ENCODE measurements at regions not wholly inside any gene's neighbourhood (a gene's known extent, or its start where the extent isn't known, plus 50 kb on each side); places are given as distances from the start of the nearest gene placed in this dataset.
A peak's percentile ranks its signal among the peaks of the same experiment; 100 is the strongest.

DNA sequence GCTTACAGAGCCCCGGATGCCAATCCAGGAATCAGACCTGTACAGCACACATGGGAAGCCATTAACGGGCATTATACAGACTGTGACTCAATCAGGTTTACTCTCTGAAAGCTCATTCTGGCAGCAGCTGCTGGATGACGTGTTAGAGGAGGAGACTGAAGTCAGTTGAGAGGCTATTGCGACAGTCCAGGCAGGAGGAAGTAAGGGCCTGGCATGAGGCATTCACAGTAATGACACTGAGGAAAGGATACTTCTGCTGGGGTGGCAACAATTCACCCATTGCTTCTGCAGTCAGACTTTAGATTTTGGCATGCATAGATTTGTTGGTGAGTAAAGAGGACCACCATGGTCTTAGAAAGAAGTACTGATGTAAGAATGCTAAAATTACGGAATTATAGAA lies 151.0 kb upstream of the HEY2 start:
- no peak for TF ChIP-seq EZH2 (IDR thresholded peaks at IDR 0.05; ENCODE audit: low read length, unreplicated experiment)
- no peak for TF ChIP-seq CTCF (conservative IDR thresholded peaks at IDR 0.05; ENCODE audit: low read depth, low read length)
- TF ChIP-seq EZH2phosphoT487 (IDR thresholded peaks at IDR 0.05; ENCODE audit: borderline replicate concordance, low read length) = no peak
- ATAC-seq (no peak), DNase-seq (peak; percentile 37)
- BruUV-seq (replicated peaks) = no TSS peak
- Histone ChIP-seq H3K4me2 (ENCODE audit: low read length) (no peak overlapping the region), H2AFZ (ENCODE audit: low read length) (no peak overlapping the region), H3K4me3 (ENCODE audit: low read length) (no peak overlapping the region), H3K79me2 (ENCODE audit: low read length) (no peaks in the 10 kb centered on the region), H3K4me1 (ENCODE audit: insufficient read depth, low read length) (no peaks in the 10 kb centered on the region), H3K27ac (ENCODE audit: low read length) (no peak overlapping the region), H3F3A (ENCODE audit: low read length, unreplicated experiment) (no peaks in the 10 kb centered on the region), H3K9ac (ENCODE audit: low read length) (no peak overlapping the region), H4K20me1 (ENCODE audit: low read length) (no peaks in the 10 kb centered on the region), H3K36me3 (ENCODE audit: low read depth, low read length) (no peaks in the 10 kb centered on the region), H3K9me3 (ENCODE audit: low read length) (no peaks in the 10 kb centered on the region), H3K27me3 (ENCODE audit: low read length) (no peaks in the 10 kb centered on the region; the same call in 1 of the 2 replicates), H3K9me2 (replicated peaks; ENCODE audit: low read length) (no peaks in the 10 kb centered on the region)
- ChIA-PET CTCF (no interaction called here), POLR2A (ENCODE audit: unreplicated experiment) (no interaction called here)
- intact Hi-C loops (cut with micrococcal nuclease) = no loop called here

GRCh38 chr6:125604257-125604656 lies 145.2 kb upstream of the HEY2 start:
- no peak for ATAC-seq
- H3K27me3 ChIP-seq (ENCODE audit: low read length) = no peaks in the 10 kb centered on the region; the same call in 1 of the 2 replicates
- no peak for DNase-seq
- TF ChIP-seq CTCF (conservative IDR thresholded peaks at IDR 0.05; ENCODE audit: low read depth, low read length) (no peak), EZH2 (IDR thresholded peaks at IDR 0.05; ENCODE audit: low read length, unreplicated experiment) (no peak), EZH2phosphoT487 (IDR thresholded peaks at IDR 0.05; ENCODE audit: borderline replicate concordance, low read length) (no peak)
- intact Hi-C loops (cut with micrococcal nuclease) = no loop called here
- no peaks in the 10 kb centered on the region for H3K4me1 ChIP-seq (ENCODE audit: insufficient read depth, low read length)
- no peak overlapping the region for H3K27ac ChIP-seq (ENCODE audit: low read length)
- no peaks in the 10 kb centered on the region for H3K36me3 ChIP-seq (ENCODE audit: low read depth, low read length)
- no peaks in the 10 kb centered on the region for H3K79me2 ChIP-seq (ENCODE audit: low read length)
- no peaks in the 10 kb centered on the region for H4K20me1 ChIP-seq (ENCODE audit: low read length)
- ChIA-PET CTCF (no interaction called here), POLR2A (ENCODE audit: unreplicated experiment) (no interaction called here)
- no peak overlapping the region for H3K9ac ChIP-seq (ENCODE audit: low read length)
- 0 out of 2 replicates have a peak, but pooled peaks cover 4% of the 10 kb centered on the region for H3K9me3 ChIP-seq (ENCODE audit: low read length)
- no peak overlapping the region for H3K4me3 ChIP-seq (ENCODE audit: low read length)
- H3K9me2 ChIP-seq (replicated peaks; ENCODE audit: low read length) = no peaks in the 10 kb centered on the region
- H2AFZ ChIP-seq (ENCODE audit: low read length) = no peak overlapping the region
- no peaks in the 10 kb centered on the region for H3F3A ChIP-seq (ENCODE audit: low read length, unreplicated experiment)
- BruUV-seq (replicated peaks) = no TSS peak
- H3K4me2 ChIP-seq (ENCODE audit: low read length) = no peak overlapping the region

GRCh38 chr6:125611573-125612344 lies 137.7 kb upstream of the HEY2 start:
- Histone ChIP-seq H3K9me2 (replicated peaks; ENCODE audit: low read length) (no peaks in the 10 kb centered on the region), H3K9me3 (ENCODE audit: low read length) (no peaks in the 10 kb centered on the region), H3K4me2 (ENCODE audit: low read length) (no peak overlapping the region), H3K27ac (ENCODE audit: low read length) (no peak overlapping the region), H3K9ac (ENCODE audit: low read length) (no peak overlapping the region), H2AFZ (ENCODE audit: low read length) (no peak overlapping the region), H3K79me2 (ENCODE audit: low read length) (no peaks in the 10 kb centered on the region), H3K36me3 (ENCODE audit: low read depth, low read length) (no peaks in the 10 kb centered on the region), H3K27me3 (ENCODE audit: low read length) (peaks cover 15% of the 10 kb centered on the region; the same call in 1 of the 2 replicates), H3F3A (ENCODE audit: low read length, unreplicated experiment) (no peaks in the 10 kb centered on the region), H4K20me1 (ENCODE audit: low read length) (no peaks in the 10 kb centered on the region), H3K4me1 (ENCODE audit: insufficient read depth, low read length) (no peaks in the 10 kb centered on the region), H3K4me3 (ENCODE audit: low read length) (no peak overlapping the region)
- no peak for TF ChIP-seq EZH2phosphoT487 (IDR thresholded peaks at IDR 0.05; ENCODE audit: borderline replicate concordance, low read length)
- no peak for TF ChIP-seq CTCF (conservative IDR thresholded peaks at IDR 0.05; ENCODE audit: low read depth, low read length)
- no peak for TF ChIP-seq EZH2 (IDR thresholded peaks at IDR 0.05; ENCODE audit: low read length, unreplicated experiment)
- POLR2A ChIA-PET (ENCODE audit: unreplicated experiment) = no interaction called here
- intact Hi-C loops (cut with micrococcal nuclease) = no loop called here
- ATAC-seq = no peak
- DNase-seq = no peak
- CTCF ChIA-PET = no interaction called here
- no TSS peak for BruUV-seq (replicated peaks)

Data from PC-3 (cell line).